ENCODE measurements at regions not wholly inside any gene's neighbourhood (a gene's known extent, or its start where the extent isn't known, plus 50 kb on each side); places are given as distances from the start of the nearest gene placed in this dataset.

GRCh38 chr2:19137433-19137832, 221.0 kb downstream of the OSR1 start:
- intact Hi-C loops (cut with DNase I), result no loop called here
- no peak overlapping the region for H3K27ac ChIP-seq
- no peak for DNase-seq
- no peak overlapping the region for H3K4me3 ChIP-seq
- no peak for ATAC-seq
- H3K27me3 ChIP-seq, result no peaks in the 10 kb centered on the region
- no peak for TF ChIP-seq CTCF (IDR thresholded peaks at IDR 0.05)
- no peaks in the 10 kb centered on the region for H3K4me1 ChIP-seq
- peaks cover 4% of the 10 kb centered on the region for H3K9me3 ChIP-seq
- H3K36me3 ChIP-seq, result no peaks in the 10 kb centered on the region

GRCh38 chr2:19132967-19133366, 225.5 kb downstream of the OSR1 start:
- Histone ChIP-seq H3K4me3 (no peak overlapping the region), H3K9me3 (peaks cover 4% of the 10 kb centered on the region), H3K4me1 (no peaks in the 10 kb centered on the region), H3K36me3 (no peaks in the 10 kb centered on the region), H3K27me3 (no peaks in the 10 kb centered on the region), H3K27ac (no peak overlapping the region)
- no peak for TF ChIP-seq CTCF (IDR thresholded peaks at IDR 0.05)
- intact Hi-C loops (cut with DNase I), result no loop called here
- DNase-seq, result no peak
- no peak for ATAC-seq

- no peak for DNase-seq
- no peak for TF ChIP-seq CTCF (IDR thresholded peaks at IDR 0.05)
- no peak overlapping the region for H3K27ac ChIP-seq
- intact Hi-C loops (cut with DNase I), result no loop called here
- no peak overlapping the region for H3K4me3 ChIP-seq
- ATAC-seq, result peak; percentile 19
- H3K27me3 ChIP-seq, result no peaks in the 10 kb centered on the region
- H3K4me1 ChIP-seq, result no peaks in the 10 kb centered on the region
- peaks cover 4% of the 10 kb centered on the region for H3K9me3 ChIP-seq
- no peaks in the 10 kb centered on the region for H3K36me3 ChIP-seq
Measured at GRCh38 chr2:19131871-19132270, 226.6 kb downstream of the OSR1 start.

DNA sequence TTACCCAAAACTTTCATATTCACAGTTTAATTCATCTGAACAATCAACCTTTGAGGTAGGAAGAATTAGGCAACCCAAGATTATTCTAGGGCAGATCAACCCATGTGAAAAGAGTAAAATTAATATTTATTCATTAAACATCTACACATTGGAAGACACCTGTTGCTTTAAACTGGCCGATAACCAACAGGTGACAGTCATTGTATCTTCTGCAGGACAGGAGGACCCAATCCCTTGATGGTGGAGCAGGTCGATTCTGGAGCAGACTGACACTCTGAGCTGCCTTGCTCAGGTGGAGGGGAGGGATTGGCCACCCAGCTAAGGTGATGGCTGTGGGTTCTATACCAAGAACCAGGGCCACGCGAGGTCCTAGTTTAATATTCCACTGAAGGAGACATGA, 230.3 kb downstream of the OSR1 start:
- ATAC-seq, result no peak
- intact Hi-C loops (cut with DNase I), result no loop called here
- TF ChIP-seq CTCF (IDR thresholded peaks at IDR 0.05), result no peak

GRCh38 chr2:19127616-19128015, 230.8 kb downstream of the OSR1 start:
- no peaks in the 10 kb centered on the region for H3K27me3 ChIP-seq
- H3K4me1 ChIP-seq, result no peaks in the 10 kb centered on the region
- ATAC-seq (peak; percentile 14), DNase-seq (no peak)
- intact Hi-C loops (cut with DNase I), result no loop called here
- no peak overlapping the region for H3K27ac ChIP-seq
- no peaks in the 10 kb centered on the region for H3K36me3 ChIP-seq
- H3K9me3 ChIP-seq, result no peaks in the 10 kb centered on the region
- no peak overlapping the region for H3K4me3 ChIP-seq
- TF ChIP-seq CTCF (IDR thresholded peaks at IDR 0.05), result no peak

More for the DNA sequence above, 230.3 kb downstream of the OSR1 start:
- no peaks in the 10 kb centered on the region for H3K36me3 ChIP-seq
- H3K27ac ChIP-seq, result no peak overlapping the region
- H3K27me3 ChIP-seq, result no peaks in the 10 kb centered on the region
- H3K4me3 ChIP-seq, result no peak overlapping the region
- H3K4me1 ChIP-seq, result no peaks in the 10 kb centered on the region
- no peaks in the 10 kb centered on the region for H3K9me3 ChIP-seq
- no peak for DNase-seq

Measured in upper lobe of right lung (tissue), 1 donor.